H1 (cell line): ENCODE measurements at regions not wholly inside any gene's neighbourhood (a gene's known extent, or its start where the extent isn't known, plus 50 kb on each side); places are given as distances from the start of the nearest gene placed in this dataset.

Experiments
- KDM1A ChIP-seq: fragments of 200-600, 300-600 bp; sonication (generic); IDR thresholded peaks from 2 replicates; pipeline ENCODE4 v1.7.1; 2016; ENCODE audit warnings: mild to moderate bottlenecking, low read length, borderline replicate concordance
- SUZ12 ChIP-seq: fragments of 200-600 bp; sonication (generic); IDR thresholded peaks from 2 replicates; pipeline ENCODE4 v1.6.1; 2012; ENCODE audit warnings: mild to moderate bottlenecking, inconsistent platforms, low read length, moderate library complexity, mixed read lengths
- TF ChIP-seq, protein P1 (sequence below): fragments of 300-600 bp; sonication (generic); IDR thresholded peaks from 2 replicates; pipeline ENCODE4 v1.7.1; 2012; ENCODE audit warnings: low read length, moderate library complexity, mild to moderate bottlenecking, inconsistent platforms; ENCODE audit not compliant: insufficient replicate concordance

DNA sequence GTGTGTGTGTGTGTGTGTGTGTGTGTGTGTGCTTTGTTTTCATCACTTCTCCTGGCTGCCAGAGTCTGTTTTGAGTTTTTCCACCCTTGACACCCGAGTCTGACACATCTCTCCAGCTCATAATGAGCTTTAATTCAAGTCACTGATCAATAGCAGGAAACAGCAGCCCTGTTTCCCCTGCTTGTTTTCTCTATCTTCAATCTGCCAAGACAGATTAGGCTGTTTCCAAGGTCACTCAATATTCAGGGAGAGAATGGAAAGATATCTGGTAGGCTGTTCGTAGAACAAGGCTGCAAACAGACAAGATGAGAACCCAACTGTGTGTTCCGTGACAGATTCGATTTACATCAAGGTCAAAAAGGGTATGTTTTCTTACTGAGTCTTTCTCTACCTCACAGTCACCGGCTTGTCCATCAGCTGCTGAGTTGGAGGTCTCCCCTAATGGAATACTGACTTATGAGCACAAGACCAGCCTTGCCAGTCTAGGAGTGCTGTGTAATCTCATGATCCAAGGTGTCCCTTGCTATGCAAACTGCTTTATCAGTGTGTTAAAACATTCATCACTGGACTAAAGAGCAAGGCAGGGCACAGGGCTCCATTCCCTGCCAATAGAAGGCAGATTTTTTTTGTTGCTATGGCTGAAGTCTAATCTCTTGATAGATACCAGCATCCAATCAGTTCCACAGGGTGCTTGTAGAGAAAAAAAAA, 187.9 kb upstream of the LMCD1 start (continued):
- TF ChIP-seq, protein P1, sequence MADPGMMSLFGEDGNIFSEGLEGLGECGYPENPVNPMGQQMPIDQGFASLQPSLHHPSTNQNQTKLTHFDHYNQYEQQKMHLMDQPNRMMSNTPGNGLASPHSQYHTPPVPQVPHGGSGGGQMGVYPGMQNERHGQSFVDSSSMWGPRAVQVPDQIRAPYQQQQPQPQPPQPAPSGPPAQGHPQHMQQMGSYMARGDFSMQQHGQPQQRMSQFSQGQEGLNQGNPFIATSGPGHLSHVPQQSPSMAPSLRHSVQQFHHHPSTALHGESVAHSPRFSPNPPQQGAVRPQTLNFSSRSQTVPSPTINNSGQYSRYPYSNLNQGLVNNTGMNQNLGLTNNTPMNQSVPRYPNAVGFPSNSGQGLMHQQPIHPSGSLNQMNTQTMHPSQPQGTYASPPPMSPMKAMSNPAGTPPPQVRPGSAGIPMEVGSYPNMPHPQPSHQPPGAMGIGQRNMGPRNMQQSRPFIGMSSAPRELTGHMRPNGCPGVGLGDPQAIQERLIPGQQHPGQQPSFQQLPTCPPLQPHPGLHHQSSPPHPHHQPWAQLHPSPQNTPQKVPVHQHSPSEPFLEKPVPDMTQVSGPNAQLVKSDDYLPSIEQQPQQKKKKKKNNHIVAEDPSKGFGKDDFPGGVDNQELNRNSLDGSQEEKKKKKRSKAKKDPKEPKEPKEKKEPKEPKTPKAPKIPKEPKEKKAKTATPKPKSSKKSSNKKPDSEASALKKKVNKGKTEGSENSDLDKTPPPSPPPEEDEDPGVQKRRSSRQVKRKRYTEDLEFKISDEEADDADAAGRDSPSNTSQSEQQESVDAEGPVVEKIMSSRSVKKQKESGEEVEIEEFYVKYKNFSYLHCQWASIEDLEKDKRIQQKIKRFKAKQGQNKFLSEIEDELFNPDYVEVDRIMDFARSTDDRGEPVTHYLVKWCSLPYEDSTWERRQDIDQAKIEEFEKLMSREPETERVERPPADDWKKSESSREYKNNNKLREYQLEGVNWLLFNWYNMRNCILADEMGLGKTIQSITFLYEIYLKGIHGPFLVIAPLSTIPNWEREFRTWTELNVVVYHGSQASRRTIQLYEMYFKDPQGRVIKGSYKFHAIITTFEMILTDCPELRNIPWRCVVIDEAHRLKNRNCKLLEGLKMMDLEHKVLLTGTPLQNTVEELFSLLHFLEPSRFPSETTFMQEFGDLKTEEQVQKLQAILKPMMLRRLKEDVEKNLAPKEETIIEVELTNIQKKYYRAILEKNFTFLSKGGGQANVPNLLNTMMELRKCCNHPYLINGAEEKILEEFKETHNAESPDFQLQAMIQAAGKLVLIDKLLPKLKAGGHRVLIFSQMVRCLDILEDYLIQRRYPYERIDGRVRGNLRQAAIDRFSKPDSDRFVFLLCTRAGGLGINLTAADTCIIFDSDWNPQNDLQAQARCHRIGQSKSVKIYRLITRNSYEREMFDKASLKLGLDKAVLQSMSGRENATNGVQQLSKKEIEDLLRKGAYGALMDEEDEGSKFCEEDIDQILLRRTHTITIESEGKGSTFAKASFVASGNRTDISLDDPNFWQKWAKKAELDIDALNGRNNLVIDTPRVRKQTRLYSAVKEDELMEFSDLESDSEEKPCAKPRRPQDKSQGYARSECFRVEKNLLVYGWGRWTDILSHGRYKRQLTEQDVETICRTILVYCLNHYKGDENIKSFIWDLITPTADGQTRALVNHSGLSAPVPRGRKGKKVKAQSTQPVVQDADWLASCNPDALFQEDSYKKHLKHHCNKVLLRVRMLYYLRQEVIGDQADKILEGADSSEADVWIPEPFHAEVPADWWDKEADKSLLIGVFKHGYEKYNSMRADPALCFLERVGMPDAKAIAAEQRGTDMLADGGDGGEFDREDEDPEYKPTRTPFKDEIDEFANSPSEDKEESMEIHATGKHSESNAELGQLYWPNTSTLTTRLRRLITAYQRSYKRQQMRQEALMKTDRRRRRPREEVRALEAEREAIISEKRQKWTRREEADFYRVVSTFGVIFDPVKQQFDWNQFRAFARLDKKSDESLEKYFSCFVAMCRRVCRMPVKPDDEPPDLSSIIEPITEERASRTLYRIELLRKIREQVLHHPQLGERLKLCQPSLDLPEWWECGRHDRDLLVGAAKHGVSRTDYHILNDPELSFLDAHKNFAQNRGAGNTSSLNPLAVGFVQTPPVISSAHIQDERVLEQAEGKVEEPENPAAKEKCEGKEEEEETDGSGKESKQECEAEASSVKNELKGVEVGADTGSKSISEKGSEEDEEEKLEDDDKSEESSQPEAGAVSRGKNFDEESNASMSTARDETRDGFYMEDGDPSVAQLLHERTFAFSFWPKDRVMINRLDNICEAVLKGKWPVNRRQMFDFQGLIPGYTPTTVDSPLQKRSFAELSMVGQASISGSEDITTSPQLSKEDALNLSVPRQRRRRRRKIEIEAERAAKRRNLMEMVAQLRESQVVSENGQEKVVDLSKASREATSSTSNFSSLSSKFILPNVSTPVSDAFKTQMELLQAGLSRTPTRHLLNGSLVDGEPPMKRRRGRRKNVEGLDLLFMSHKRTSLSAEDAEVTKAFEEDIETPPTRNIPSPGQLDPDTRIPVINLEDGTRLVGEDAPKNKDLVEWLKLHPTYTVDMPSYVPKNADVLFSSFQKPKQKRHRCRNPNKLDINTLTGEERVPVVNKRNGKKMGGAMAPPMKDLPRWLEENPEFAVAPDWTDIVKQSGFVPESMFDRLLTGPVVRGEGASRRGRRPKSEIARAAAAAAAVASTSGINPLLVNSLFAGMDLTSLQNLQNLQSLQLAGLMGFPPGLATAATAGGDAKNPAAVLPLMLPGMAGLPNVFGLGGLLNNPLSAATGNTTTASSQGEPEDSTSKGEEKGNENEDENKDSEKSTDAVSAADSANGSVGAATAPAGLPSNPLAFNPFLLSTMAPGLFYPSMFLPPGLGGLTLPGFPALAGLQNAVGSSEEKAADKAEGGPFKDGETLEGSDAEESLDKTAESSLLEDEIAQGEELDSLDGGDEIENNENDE, result no peak
- TF ChIP-seq KDM1A (no peak), SUZ12 (no peak)
